ENCODE measurements at regions not wholly inside any gene's neighbourhood (a gene's known extent, or its start where the extent isn't known, plus 50 kb on each side); places are given as distances from the start of the nearest gene placed in this dataset.

- no peak for TF ChIP-seq IRF9 (CRISPR knock-in tag; IDR thresholded peaks at IDR 0.05; ENCODE audit: borderline replicate concordance)
- TF ChIP-seq NFRKB (IDR thresholded peaks at IDR 0.05), result no peak
- no peak for TF ChIP-seq ZBTB26 (CRISPR knock-in tag; IDR thresholded peaks at IDR 0.05; ENCODE audit: borderline replicate concordance)
- TF ChIP-seq ZMAT5 (CRISPR knock-in tag; IDR thresholded peaks at IDR 0.05; ENCODE audit: borderline replicate concordance, low read depth), result no peak
- no peak for TF ChIP-seq ZBTB34 (CRISPR knock-in tag; IDR thresholded peaks at IDR 0.05)
- TF ChIP-seq ZBTB38 (CRISPR knock-in tag; IDR thresholded peaks at IDR 0.05), result no peak
- no peak for TF ChIP-seq KAT2B (IDR thresholded peaks at IDR 0.05; ENCODE audit: borderline replicate concordance, low read depth, low read length)
- TF ChIP-seq ZBTB7B (CRISPR knock-in tag; IDR thresholded peaks at IDR 0.05), result no peak
- no peak for TF ChIP-seq ZNF451 (CRISPR knock-in tag; IDR thresholded peaks at IDR 0.05)
- TF ChIP-seq ZNF124 (CRISPR knock-in tag; IDR thresholded peaks at IDR 0.05), result no peak
- no peak for TF ChIP-seq TRAFD1 (CRISPR knock-in tag; IDR thresholded peaks at IDR 0.05; ENCODE audit: borderline replicate concordance)
Observed at GRCh38 chr1:218718206-218718605, 373.1 kb downstream of the TGFB2 start (continued).

Data from HepG2 (cell line).